ENCODE measurements at regions not wholly inside any gene's neighbourhood (a gene's known extent, or its start where the extent isn't known, plus 50 kb on each side); places are given as distances from the start of the nearest gene placed in this dataset.

GRCh38 chr3:35867791-35868190 is 228.5 kb downstream of the ARPP21 start:
- H3K36me3 ChIP-seq, result no peaks in the 10 kb centered on the region
- intact Hi-C loops (cut with DNase I), result no loop called here
- TF ChIP-seq CTCF (IDR thresholded peaks at IDR 0.05), result no peak
- DNase-seq, result no peak
- H3K27ac ChIP-seq, result no peak overlapping the region
- H3K4me1 ChIP-seq (ENCODE audit: insufficient read depth), result no peaks in the 10 kb centered on the region
- no peaks in the 10 kb centered on the region for H3K27me3 ChIP-seq
- H3K4me3 ChIP-seq, result no peak overlapping the region
- no peaks in the 10 kb centered on the region for H3K9me3 ChIP-seq

DNA sequence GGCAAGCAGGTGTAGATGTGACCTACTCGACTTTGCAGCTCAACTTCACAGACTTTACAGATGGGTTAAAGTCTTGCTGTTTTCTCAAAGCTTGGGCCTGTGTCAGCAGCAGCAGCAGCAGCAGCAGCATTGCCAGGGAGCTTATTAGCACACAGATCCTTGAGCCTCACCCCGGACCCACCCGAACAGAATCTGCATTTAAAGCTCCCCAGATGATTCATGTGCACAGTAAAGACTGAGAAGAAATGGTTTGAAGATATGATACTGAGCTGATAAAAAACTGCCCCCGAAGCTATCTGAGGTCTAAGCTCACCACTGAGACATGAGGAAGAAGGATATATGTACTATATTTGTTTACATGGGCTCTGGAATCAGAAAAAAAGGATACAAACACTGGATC is 231.7 kb downstream of the ARPP21 start:
- TF ChIP-seq POLR2A (IDR thresholded peaks at IDR 0.05) (no peak), EP300 (IDR thresholded peaks at IDR 0.05) (no peak), CTCF (IDR thresholded peaks at IDR 0.05) (no peak)
- no peak for DNase-seq
- Histone ChIP-seq H3K27me3 (no peaks in the 10 kb centered on the region), H3K4me3 (no peak overlapping the region), H3K36me3 (no peaks in the 10 kb centered on the region), H3K27ac (no peak overlapping the region), H3K4me1 (ENCODE audit: insufficient read depth) (no peaks in the 10 kb centered on the region), H3K9me3 (no peaks in the 10 kb centered on the region)
- intact Hi-C loops (cut with DNase I), result no loop called here
- 39 to 63% (median 48%) methylated on average over 4 of the region's 4 CpGs for WGBS, 3 donors

DNA sequence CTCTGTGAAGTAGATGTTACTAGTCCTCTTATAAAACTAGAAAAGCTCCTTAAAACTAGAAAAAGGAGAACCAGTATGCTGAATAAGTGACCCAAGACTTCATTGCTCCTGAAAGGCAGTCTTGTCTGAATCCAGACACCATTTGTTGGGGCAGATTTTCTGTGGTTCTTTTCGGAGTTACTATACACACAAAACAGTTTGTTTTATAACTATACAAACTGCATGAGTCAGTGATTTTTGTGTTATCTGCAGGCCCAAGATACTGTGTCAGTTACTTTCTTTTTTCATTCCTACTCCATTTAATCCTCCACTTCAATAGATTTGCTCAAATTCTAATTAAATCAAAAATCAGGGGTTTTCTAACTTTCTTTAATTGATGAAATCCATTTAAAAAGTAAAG is 244.6 kb downstream of the ARPP21 start:
- DNase-seq, result no peak
- Histone ChIP-seq H3K9me3 (no peaks in the 10 kb centered on the region), H3K4me3 (no peak overlapping the region), H3K4me1 (ENCODE audit: insufficient read depth) (no peaks in the 10 kb centered on the region), H3K27me3 (no peaks in the 10 kb centered on the region), H3K27ac (no peak overlapping the region), H3K36me3 (no peaks in the 10 kb centered on the region)
- 49 to 75% (median 55%) methylated on average over 1 of the region's 1 CpG for WGBS, 3 donors
- intact Hi-C loops (cut with DNase I), result no loop called here
- TF ChIP-seq CTCF (IDR thresholded peaks at IDR 0.05) (no peak), EP300 (IDR thresholded peaks at IDR 0.05) (no peak)

DNA sequence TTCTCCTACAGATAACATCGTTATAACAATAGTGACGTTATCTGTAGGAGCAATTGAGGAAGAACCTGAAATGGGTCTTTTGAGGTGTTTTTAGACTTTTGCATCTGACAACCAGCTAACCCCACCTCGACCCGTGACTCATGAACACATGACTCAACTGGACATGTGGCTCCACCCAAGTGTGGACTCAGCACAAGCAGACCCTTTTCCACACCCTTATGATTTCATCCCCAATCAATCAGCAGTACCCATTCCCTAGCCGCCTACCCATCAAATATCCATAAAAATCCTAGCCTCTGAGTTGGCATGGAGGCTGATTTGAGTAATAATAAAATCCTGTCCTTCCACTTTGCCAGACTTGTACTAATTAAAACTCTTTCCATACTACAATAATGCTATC is 255.4 kb downstream of the ARPP21 start:
- no peaks in the 10 kb centered on the region for H3K4me1 ChIP-seq (ENCODE audit: insufficient read depth)
- no peaks in the 10 kb centered on the region for H3K36me3 ChIP-seq
- no peak for TF ChIP-seq POLR2A (IDR thresholded peaks at IDR 0.05)
- H3K9me3 ChIP-seq, result no peaks in the 10 kb centered on the region
- intact Hi-C loops (cut with DNase I), result no loop called here
- WGBS, 3 donors, result 86 to 92% (median 90%) methylated on average over 5 of the region's 5 CpGs
- no peaks in the 10 kb centered on the region for H3K27me3 ChIP-seq
- no peak for DNase-seq
- H3K4me3 ChIP-seq, result no peak overlapping the region
- no peak overlapping the region for H3K27ac ChIP-seq

GRCh38 chr3:35899245-35899644 is 259.9 kb downstream of the ARPP21 start:
- no peak for DNase-seq
- no peaks in the 10 kb centered on the region for H3K36me3 ChIP-seq
- no peaks in the 10 kb centered on the region for H3K9me3 ChIP-seq
- no peak overlapping the region for H3K4me3 ChIP-seq
- TF ChIP-seq EP300 (IDR thresholded peaks at IDR 0.05) (no peak), POLR2A (IDR thresholded peaks at IDR 0.05) (no peak), CTCF (IDR thresholded peaks at IDR 0.05) (no peak)
- no peak overlapping the region for H3K27ac ChIP-seq
- intact Hi-C loops (cut with DNase I), result no loop called here
- no peaks in the 10 kb centered on the region for H3K27me3 ChIP-seq
- no peaks in the 10 kb centered on the region for H3K4me1 ChIP-seq (ENCODE audit: insufficient read depth)
